ENCODE measurements at regions not wholly inside any gene's neighbourhood (a gene's known extent, or its start where the extent isn't known, plus 50 kb on each side); places are given as distances from the start of the nearest gene placed in this dataset.

DNA sequence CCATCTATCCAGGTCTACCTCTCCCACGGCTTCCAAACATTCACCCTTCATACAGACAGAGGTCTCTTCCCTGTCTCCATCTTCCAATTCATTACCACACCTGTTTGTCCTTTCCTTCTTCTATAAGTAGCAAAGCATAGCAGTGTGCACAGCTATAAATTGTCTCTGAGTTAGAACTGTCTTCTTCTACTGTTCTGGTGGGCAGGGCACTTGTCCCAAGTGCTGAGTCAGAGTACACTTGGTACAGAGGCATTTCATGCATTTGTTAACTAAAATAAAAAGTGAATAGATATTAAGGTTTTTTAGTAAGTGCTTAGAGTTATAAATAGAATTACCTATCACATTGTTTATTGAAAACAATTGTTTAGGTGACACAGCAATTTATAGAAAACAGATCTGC lies 150.1 kb upstream of the CCDC54 start:
- no peak for TF ChIP-seq CTCF (conservative IDR thresholded peaks at IDR 0.05; ENCODE audit: low read length)
- TF ChIP-seq EZH2phosphoT487 (IDR thresholded peaks at IDR 0.05; ENCODE audit: borderline replicate concordance), result no peak
